Upper lobe of left lung (tissue), 4 donors: ENCODE measurements at regions not wholly inside any gene's neighbourhood (a gene's known extent, or its start where the extent isn't known, plus 50 kb on each side); places are given as distances from the start of the nearest gene placed in this dataset.

Source experiments
- POLR2A ChIP-seq, 4 donors: fragments of 450-650 bp; IDR thresholded peaks; one replicate each; pipeline ENCODE4 v1.5.1; 2016 to 2017; ENCODE audit warnings: antibody characterized with exemption in 4 of 4, mild to moderate bottlenecking in 2 of 4
- TF ChIP-seq, protein P1 (sequence below), 6 experiments: fragments of 450-650 bp in 4 of 6; fragments of 200-600 bp in 2 of 6; sonication (generic) in 2 of 6; IDR thresholded peaks; one replicate each; pipeline ENCODE4 v1.5.1; 2016 to 2019; ENCODE audit warnings: antibody characterized with exemption in 6 of 6

DNA sequence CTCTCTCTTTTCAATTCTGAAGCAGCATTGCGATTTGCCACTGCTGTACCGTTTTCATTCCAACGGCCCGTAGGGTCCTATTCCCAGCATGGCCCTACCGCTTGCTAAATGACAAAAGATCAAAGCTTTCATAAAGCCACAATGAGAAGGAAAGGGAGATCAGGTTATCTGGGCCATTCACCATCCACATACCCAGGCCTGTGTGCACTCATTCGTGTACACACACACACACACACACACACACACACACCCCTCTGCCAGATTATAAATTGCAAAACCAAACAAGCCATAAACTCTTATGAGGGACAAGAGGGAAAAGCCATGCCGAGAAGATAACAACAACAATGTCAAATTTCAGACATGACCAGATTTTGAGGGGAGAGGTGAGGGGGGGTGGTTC, 282.3 kb downstream of the BCL11A start:
- TF ChIP-seq, protein P1, sequence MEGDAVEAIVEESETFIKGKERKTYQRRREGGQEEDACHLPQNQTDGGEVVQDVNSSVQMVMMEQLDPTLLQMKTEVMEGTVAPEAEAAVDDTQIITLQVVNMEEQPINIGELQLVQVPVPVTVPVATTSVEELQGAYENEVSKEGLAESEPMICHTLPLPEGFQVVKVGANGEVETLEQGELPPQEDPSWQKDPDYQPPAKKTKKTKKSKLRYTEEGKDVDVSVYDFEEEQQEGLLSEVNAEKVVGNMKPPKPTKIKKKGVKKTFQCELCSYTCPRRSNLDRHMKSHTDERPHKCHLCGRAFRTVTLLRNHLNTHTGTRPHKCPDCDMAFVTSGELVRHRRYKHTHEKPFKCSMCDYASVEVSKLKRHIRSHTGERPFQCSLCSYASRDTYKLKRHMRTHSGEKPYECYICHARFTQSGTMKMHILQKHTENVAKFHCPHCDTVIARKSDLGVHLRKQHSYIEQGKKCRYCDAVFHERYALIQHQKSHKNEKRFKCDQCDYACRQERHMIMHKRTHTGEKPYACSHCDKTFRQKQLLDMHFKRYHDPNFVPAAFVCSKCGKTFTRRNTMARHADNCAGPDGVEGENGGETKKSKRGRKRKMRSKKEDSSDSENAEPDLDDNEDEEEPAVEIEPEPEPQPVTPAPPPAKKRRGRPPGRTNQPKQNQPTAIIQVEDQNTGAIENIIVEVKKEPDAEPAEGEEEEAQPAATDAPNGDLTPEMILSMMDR (IDR thresholded peaks at IDR 0.05): no peak
- no peak for TF ChIP-seq POLR2A (IDR thresholded peaks at IDR 0.05)
